ENCODE measurements at regions not wholly inside any gene's neighbourhood (a gene's known extent, or its start where the extent isn't known, plus 50 kb on each side); places are given as distances from the start of the nearest gene placed in this dataset.

DNA sequence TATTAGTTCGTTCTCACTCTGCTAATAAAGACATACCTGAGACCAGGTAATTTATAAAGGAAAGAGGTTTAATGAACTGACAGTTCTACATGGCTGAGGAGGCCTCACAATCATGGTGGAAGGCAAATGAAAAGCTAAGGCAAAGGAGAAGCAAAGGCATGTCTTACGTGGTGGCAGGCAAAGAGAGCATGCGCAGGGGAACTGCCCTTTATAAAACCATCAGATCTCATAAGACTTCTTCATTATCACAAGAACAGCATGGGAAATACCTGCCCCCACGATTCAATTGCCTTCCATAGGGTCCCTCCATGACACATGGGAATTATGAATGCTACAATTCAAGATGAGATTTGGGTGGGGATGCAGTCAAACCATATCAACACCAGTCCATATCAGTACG lies 133.5 kb downstream of the ZNF621 start:
- no peak for FAIRE-seq
- 1% methylated on average over 5 of the region's 5 CpGs for WGBS (ENCODE audit: insufficient coverage, low coverage, missing lambda C conversion rate)
- Histone ChIP-seq H4K20me1 (replicated peaks; ENCODE audit: control insufficient read depth, insufficient read depth, low read length) (no peaks in the 10 kb centered on the region), H2AFZ (ENCODE audit: low read depth, low read length) (no peak overlapping the region), H3K4me3 (no peak overlapping the region), H3K9me1 (ENCODE audit: control insufficient read depth, insufficient read depth, low read length) (no peaks in the 10 kb centered on the region), H3K9ac (ENCODE audit: insufficient read depth in 1 of 2, low read depth in 2 of 2, low read length in 2 of 2) (no peak overlapping the region), H3K27ac (ENCODE audit: extremely low read depth, low read depth, low read length) (no peak overlapping the region), H3K79me2 (ENCODE audit: control insufficient read depth, insufficient read depth, low read length) (no peaks in the 10 kb centered on the region), H3K4me2 (ENCODE audit: insufficient read depth, low read length) (no peak overlapping the region), H3K27me3 (ENCODE audit: control insufficient read depth in 2 of 2, insufficient read depth in 2 of 2, low read length in 2 of 2) (no peaks in the 10 kb centered on the region; a peak in 1 of 5 replicates), H3K9me3 (replicated peaks; ENCODE audit: control insufficient read depth, insufficient read depth, low read depth, low read length) (no peaks in the 10 kb centered on the region), H3K36me3 (ENCODE audit: control insufficient read depth, insufficient read depth, low read length) (no peaks in the 10 kb centered on the region), H3K4me1 (replicated peaks in 1 of 2; ENCODE audit: control insufficient read depth in 2 of 2, insufficient read depth in 2 of 2, low read length in 2 of 2) (no peaks in the 10 kb centered on the region)
- CTCF ChIA-PET (ENCODE audit: low intra/inter-chr PET ratio), result no interaction called here
- in situ Hi-C loops (cut with MboI), result no loop called here
- no TSS peak for BruUV-seq (replicated peaks)
- DNase-seq (ENCODE audit: extremely low read depth in 1 of 4, low spot score in 3 of 4), result no peak
- TF ChIP-seq, protein P1, sequence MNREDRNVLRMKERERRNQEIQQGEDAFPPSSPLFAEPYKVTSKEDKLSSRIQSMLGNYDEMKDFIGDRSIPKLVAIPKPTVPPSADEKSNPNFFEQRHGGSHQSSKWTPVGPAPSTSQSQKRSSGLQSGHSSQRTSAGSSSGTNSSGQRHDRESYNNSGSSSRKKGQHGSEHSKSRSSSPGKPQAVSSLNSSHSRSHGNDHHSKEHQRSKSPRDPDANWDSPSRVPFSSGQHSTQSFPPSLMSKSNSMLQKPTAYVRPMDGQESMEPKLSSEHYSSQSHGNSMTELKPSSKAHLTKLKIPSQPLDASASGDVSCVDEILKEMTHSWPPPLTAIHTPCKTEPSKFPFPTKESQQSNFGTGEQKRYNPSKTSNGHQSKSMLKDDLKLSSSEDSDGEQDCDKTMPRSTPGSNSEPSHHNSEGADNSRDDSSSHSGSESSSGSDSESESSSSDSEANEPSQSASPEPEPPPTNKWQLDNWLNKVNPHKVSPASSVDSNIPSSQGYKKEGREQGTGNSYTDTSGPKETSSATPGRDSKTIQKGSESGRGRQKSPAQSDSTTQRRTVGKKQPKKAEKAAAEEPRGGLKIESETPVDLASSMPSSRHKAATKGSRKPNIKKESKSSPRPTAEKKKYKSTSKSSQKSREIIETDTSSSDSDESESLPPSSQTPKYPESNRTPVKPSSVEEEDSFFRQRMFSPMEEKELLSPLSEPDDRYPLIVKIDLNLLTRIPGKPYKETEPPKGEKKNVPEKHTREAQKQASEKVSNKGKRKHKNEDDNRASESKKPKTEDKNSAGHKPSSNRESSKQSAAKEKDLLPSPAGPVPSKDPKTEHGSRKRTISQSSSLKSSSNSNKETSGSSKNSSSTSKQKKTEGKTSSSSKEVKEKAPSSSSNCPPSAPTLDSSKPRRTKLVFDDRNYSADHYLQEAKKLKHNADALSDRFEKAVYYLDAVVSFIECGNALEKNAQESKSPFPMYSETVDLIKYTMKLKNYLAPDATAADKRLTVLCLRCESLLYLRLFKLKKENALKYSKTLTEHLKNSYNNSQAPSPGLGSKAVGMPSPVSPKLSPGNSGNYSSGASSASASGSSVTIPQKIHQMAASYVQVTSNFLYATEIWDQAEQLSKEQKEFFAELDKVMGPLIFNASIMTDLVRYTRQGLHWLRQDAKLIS (CRISPR knock-in tag; IDR thresholded peaks at IDR 0.05), result no peak
- no peak for TF ChIP-seq ZFP30 (CRISPR knock-in tag; IDR thresholded peaks at IDR 0.05; ENCODE audit: borderline replicate concordance)
- TF ChIP-seq ZNF436 (CRISPR knock-in tag; IDR thresholded peaks at IDR 0.05), result no peak
- no peak for TF ChIP-seq JUN (IDR thresholded peaks at IDR 0.05; ENCODE audit: borderline replicate concordance, low read depth, low read length)
- TF ChIP-seq JUN (CRISPR knock-in tag; IDR thresholded peaks at IDR 0.05; ENCODE audit: borderline replicate concordance), result no peak
- TF ChIP-seq NRF1 (conservative IDR thresholded peaks at IDR 0.05 in 1 of 2, IDR thresholded peaks at IDR 0.05 in 1 of 2), result peak; percentile 57 to 64
- no peak for TF ChIP-seq HMG20A (CRISPR knock-in tag; conservative IDR thresholded peaks at IDR 0.05)
- no peak for TF ChIP-seq BCL6 (CRISPR knock-in tag; IDR thresholded peaks at IDR 0.05)
- TF ChIP-seq, protein P2, sequence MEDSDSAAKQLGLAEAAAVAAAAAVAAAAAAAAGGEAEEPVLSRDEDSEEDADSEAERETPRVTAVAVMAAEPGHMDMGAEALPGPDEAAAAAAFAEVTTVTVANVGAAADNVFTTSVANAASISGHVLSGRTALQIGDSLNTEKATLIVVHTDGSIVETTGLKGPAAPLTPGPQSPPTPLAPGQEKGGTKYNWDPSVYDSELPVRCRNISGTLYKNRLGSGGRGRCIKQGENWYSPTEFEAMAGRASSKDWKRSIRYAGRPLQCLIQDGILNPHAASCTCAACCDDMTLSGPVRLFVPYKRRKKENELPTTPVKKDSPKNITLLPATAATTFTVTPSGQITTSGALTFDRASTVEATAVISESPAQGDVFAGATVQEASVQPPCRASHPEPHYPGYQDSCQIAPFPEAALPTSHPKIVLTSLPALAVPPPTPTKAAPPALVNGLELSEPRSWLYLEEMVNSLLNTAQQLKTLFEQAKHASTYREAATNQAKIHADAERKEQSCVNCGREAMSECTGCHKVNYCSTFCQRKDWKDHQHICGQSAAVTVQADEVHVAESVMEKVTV (CRISPR knock-in tag; IDR thresholded peaks at IDR 0.05), result no peak
- no peak for TF ChIP-seq U2AF2 (optimal IDR thresholded peaks at IDR 0.05; ENCODE audit: low read depth, low read length)
- ATAC-seq, result no peak
- intact Hi-C loops (cut with micrococcal nuclease), result no loop called here
- POLR2A ChIA-PET, result no interaction called here
